Caki2 (cell line): ENCODE measurements at regions not wholly inside any gene's neighbourhood (a gene's known extent, or its start where the extent isn't known, plus 50 kb on each side); places are given as distances from the start of the nearest gene placed in this dataset.
"Not testable (repeated sequence)": the region's sequence is repeated elsewhere in the genome, so short reads cannot be mapped to it uniquely, and the experiment has no call there.

ENCODE experiments used
- DNase-seq: peaks from one replicate; pipeline ENCODE4 v3.0.0-alpha.2; 2015; ENCODE audit warnings: low read depth
- in situ Hi-C: cut with HindIII; loops from 2 replicates; pipeline ENCODE4 v1.10.0; 2016; ENCODE audit warnings: low sequenced_read_pairs, low pct_unique_long_range_greater_than_20kb, mixed read lengths

DNA sequence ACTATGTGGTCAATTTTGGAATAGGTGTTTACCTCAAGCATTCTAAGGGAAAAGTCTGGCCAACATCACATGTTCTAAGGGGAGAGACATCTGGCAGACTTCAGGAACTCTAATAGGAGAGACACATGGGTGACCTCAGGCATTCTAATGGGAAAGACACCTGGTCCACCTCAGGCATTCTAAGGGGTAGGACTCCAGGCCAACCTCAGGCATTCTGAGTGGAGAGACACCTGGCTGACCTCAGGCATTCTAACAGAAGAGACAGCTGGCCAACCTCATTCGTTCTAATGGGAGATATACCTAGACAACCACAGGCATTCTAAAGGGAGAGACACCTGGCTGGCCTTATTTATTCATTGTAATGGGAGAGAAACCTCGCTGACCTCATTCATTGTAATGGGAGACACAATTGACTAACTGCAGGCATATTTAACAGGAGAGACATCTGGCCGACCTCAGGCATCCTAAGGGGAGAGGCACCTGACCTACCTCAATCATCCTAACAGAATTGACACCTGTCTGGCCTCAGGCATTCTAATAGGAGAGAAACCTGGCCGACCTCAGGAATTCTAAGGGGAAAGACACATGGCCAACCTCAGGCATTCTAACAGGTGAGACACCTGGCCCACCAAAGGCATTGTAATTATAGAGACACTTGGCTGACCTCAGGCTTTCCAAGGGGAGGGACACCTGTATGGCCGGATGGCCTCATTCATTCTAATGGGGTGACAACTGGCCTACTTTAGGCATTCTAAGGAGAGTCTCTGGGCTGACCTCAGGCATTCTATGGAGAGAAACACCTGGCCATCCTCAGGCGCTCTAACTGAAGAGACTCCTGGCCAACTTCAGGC lies 1346.8 kb downstream of the UQCRFS1 start:
- DNase-seq, result no peak

DNA sequence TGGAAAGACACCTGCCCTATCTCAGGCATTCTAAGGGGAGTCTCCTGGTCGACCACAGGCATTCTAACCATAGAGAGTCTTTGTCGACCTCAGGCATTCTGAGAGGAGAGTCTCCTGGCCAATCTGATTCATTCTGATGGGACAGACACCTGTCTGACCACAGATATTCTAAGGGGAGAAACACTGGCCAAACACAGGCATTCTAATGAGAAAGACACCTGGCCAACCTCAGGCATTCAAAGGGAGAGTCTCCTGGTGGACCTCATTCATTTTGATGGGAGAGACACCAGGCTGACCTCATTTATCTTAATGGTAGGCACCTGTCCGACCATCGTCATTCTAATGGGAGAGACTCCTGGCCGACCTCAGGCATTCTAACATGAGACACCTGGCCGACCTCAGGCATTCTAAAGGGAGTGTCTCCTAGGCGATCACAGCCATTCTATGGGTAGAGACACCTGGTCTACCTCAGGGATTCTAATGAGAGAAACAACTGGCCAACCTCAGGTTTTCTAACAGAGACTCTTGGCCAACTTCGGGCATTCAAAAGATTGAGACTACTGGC lies 1351.5 kb downstream of the UQCRFS1 start:
- in situ Hi-C loops, result no loop called here
- DNase-seq, result no peak

More for the DNA sequence above, 1346.8 kb downstream of the UQCRFS1 start:
- in situ Hi-C loops, result no loop called here

DNA sequence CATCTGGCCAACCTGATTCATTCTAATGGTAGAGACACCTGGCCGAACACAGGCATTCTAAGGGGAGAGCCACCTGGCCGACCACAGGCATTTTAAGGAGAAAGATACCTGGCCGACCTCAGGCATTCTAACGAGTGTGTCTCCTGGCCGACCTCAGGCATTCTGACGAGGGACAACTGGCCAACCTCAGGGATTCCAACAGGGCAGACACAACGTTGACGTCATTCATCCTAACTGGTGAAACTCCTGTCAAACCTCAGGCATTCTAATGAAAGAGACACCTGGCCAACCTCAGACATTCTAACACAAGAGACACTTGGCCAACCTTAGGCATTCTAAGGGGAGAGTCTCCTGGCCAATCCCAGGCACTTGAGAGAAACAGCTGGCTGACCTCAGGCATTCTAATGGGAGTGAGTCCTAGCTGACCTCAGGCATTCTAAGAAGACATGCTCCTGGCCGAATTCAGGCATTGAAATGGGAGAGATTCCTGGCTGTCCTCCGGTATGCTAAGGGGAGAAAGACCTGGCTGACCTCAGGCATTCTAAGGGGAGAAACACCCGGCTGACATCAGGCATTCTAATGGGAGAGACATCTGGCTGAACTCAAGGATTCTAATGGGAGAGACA lies 1352.5 kb downstream of the UQCRFS1 start:
- no peak for DNase-seq
- in situ Hi-C loops, result no loop called here

DNA sequence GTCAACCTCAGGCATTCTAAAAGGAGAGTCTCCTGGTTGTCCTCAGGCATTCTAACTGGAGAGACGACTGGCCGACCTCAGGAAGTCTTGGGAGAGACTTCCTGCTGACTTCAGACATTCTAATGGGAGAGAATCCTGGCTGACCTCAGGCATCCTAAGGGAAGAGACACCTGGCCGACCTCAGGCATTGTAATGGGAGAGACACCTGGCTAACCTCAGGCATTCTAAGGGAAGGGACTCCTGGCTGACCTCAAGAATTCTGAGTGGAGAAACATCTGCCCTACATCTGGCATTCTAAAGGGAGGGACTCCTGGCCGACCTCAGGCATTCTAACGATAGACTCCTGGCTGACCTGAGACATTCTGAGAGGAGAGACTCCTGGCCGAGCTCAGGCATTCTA lies 1353.3 kb downstream of the UQCRFS1 start:
- in situ Hi-C loops, result no loop called here
- DNase-seq, result no peak

DNA sequence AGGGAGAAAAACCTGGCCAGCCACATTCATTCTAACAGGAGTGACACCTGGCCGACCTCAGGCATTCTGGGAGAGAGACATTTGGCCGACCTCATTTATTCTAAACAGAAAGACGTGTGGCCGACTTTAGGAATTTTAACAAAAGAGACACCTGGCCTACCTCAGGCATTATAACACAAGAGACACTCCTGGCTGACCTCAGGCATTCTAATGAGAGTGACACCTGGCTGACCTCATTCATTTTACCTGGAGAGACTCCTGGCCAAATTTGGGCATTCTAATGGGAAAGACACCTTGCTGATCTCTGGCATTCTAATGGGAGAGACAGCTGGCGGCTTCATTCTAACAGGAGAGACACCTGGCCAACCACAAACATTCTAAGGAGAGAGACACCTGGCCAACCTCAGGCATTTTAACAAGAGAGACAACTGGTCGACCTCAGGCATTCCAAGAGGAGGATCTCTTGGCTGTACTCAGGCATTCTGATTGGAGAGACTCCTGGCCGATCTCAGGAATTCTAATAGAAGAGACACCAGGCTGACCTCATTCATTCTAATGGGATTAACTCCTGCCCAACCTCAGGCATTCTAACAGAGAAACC lies 1353.9 kb downstream of the UQCRFS1 start:
- DNase-seq, result no peak
- in situ Hi-C loops, result no loop called here

DNA sequence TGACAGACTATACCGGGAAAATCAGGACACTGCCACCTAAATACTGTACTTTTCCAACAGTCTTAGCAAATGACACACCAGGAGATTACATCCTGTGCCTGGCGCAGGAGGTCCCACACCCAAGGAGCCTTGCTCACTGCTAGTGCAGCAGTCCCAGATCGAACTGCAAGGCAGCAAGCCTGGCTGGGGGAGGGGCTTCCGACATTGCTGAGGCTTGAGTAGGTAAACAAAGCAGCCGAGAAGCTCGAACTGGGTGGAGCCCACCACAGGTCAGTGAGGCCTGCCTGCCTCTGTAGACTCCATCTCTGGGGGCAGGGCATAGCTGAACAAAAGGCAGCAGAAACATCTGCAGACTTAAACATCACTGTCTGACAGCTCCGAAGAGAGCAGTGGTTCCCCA lies 1360.0 kb downstream of the UQCRFS1 start:
- DNase-seq, in situ Hi-C loops: not testable (repeated sequence)

DNA sequence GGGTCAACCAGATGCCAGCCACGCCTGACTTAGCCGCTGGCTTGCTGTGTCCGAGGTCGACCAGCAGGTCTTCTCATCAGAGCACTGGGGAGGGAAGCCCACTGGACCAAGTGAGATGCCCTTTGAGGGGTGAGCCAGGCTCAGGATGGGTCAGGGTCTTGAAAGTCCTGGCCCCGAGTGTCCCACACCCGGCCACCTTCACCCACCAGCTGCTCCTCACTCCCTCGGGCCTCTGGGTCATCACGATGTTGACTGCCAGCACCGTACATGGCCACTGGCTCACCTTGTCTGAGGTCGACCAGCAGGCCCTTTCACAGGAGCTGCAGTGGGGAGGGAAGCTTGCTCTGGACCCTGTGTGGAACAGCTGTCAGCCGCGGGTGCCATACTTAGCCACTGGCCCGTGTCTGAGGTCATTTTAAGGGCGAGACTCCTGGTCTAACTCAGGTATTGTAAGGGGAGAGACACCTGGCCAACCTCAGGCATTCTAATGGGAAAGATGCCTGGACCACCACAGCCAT lies 1361.3 kb downstream of the UQCRFS1 start:
- in situ Hi-C loops, result no loop called here
- DNase-seq, result no peak

DNA sequence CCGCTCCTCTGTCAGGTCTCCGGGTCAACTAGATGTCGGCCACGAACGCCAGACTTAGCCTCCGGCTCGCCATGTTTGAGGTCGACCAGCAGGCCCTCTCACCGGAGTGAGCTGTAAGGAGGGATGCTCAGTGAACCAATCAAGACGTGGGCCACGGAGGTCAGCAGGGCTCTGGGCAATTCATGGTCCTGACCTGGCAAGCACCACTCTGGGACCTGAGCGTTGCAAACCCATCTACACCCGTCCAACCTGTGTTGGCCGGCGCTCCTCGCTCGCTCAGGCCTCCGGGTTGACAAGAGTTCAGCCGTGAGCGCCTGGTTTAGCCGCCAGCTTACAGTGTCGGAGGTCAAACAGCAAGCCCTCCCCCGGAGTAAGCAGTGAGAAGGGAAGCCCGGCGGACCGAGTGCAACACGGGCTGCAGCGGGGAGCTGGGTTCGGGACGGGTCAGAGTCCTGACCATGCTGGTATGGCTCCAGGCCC lies 1361.9 kb downstream of the UQCRFS1 start:
- in situ Hi-C loops, result no loop called here
- DNase-seq, result no peak

DNA sequence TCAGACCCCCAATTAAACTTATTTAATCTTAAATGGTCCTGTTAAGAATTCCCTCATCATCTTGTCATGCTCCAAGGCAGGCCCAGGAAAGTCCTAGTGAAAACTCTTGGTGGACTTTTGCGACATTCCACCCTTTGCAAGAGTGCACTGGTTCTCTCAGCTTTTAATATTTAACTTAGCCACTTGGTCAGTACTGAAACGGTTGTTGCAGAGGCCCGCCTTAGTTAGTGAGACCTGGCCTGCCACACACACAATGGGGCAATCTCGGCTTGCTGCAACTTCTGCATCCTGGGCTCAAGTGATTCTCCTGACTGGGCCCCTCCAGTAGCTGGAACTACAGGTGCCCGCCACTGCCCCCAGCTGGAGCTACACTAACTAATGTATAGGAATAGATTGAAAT lies 1366.0 kb downstream of the UQCRFS1 start:
- DNase-seq, result no peak
- in situ Hi-C loops, result no loop called here

DNA sequence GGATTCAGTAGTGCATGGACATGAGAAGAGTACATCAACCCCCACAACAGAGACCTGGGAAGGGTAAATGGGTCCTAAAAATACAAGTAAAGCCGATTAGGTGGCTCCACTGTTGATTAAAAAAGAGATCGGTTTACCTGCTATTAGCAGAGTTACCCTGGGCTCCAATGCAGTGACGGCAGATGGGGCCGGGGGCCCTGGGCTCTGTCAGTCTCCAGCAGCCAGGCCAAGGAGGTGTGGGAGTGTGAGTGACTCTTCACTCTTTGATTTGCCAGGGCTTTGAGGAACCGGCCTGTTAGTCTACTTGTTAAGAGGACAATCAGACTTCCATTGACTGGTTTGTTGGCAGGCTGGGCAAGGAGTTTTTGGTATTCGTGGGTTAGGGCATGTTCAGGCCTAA lies 1368.7 kb downstream of the UQCRFS1 start:
- in situ Hi-C loops, result no loop called here
- no peak for DNase-seq

DNA sequence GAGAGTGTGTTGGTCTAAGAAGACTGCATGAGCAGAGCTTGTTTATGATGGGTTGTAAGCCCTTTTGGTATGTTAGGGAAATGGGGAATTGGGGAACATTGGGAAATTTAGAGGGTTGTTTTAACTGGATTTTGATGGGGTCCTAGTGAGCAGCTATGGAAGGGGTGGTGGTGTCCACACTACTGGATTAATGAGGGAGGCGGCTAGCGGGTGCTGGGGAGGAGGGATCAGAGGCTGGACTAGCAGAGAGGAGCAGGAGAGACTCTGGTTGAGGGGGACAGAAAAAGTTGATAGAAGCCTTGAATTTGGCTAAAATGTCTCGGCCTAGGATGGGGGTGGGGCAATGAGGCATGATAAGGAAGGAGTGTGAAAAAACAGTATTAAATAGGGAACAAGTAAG lies 1369.1 kb downstream of the UQCRFS1 start:
- in situ Hi-C loops, result no loop called here
- DNase-seq, result no peak

DNA sequence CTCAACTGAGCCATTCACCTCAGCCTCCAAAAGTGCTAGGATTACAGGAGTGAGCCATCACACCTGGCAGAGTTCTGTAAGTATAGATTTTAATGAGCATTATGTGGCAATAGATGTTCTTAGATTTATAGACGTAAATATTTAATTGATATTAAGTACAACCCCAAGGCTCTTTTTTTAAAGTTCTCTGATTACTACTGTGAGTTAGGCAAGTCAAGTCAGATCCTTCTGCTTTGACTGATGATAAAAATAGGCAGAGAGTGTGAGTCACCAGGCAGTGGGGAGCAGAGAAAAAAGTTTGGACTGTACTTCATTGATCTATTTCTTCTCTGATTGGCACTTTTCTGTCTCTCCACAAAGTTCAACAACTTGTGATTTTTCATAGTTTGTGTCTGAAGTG lies 1379.9 kb downstream of the UQCRFS1 start:
- DNase-seq, result no peak
- in situ Hi-C loops, result no loop called here

DNA sequence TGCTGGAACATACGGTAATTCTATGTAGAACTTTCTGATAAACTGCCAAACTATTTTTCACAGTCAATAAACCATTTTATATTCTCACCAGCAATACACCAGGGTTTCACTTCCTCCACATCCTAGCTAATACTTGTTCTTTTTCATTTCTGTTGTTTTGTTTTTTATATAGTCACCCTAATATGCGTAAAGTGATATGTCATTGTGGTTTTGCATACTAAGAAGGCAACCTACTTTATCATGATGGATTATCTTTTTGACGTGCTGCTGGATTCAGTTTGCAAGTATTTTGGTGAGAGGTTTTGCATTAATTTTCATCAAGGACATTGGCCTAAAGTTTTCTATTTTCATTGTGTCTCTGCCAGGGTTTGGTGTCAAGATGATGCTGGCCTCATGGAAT lies 1384.1 kb downstream of the UQCRFS1 start:
- DNase-seq, result no peak
- in situ Hi-C loops, result no loop called here

DNA sequence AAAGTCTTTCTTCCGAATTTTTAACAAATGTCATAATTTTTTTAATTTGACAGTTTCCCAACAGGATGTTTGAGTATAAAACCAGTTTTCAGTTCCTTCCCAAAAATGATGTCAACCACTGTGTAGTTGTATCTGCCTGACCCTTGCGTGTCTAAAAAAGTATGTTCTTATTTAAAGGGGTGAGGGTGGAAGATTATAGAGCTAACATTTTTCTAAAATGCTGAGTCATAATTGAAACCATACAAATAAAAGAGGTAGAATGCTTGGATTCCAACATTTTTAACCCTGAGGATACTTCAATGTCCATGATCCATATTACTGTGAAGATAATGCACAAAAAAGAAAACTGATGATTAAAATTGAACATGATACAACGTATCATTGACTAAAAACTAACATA lies 1388.8 kb downstream of the UQCRFS1 start:
- DNase-seq, result no peak
- in situ Hi-C loops, result no loop called here

DNA sequence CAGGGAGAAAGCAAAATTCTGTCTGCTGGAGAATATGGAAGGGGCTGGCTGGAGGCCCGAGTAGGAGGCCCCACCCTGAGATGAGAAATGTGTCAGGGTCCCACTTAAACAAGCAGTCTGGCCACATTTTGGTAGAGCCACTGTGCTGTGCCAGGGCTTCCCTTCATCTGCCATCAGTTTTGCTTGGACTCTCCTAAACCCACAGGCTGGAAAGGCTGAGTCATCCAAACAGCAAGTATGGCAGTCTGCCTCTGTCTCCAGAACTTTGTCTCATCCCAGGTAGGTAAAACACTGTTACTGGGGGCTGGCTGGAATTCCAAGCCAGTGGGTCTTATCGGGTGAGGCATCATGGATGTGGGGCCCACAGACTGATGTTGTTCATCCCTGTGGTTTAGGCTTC lies 1390.6 kb downstream of the UQCRFS1 start:
- no peak for DNase-seq
- in situ Hi-C loops, result no loop called here

DNA sequence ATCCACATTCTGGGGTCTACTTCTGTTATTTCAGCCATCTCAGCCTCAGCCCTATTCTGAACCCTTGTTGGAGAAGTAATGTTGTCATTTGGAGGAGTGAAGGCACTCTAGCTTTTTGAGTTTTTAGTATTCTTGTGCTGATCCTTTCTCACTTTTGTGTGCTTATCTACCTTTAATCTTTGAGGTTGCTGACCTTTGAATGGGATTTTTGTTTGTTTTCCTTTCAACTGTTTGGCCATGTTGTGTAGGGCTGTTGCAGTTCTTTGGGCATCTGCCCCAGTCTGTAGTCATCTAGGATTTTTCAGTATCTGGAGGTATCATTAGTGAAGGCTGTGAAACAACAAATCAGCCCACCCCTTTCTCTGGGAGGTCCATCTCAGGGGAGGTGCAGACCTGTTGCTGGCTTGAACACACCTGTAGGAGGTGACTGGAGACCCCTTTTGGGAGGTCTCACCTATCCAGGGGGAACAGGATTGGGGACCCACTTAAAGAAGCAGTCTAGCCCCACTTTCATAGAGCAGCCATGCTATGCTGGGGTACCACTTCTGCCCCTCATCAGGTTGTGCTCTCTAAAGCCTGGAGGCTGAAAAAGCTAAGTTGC lies 1391.4 kb downstream of the UQCRFS1 start:
- in situ Hi-C loops, result no loop called here
- DNase-seq, result no peak

DNA sequence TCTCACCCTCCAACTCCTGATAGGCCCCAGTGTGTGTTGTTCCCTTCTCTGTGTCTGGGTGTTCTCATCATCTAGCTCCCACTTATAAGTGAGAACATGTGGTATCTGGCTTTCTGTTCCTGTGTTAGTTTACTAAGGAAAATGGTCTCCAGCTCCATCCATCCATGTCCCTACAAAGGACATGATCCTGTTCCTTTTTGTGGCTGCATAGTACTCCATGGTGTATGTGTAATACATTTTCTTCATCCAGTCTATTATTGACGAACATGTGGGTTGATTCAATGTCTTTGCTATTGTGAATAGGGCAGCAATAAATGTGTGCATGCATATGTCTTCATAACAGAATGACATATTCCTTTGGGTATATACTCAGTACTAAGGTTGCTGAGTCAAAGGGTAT lies 1397.0 kb downstream of the UQCRFS1 start:
- DNase-seq, result no peak
- in situ Hi-C loops, result no loop called here

DNA sequence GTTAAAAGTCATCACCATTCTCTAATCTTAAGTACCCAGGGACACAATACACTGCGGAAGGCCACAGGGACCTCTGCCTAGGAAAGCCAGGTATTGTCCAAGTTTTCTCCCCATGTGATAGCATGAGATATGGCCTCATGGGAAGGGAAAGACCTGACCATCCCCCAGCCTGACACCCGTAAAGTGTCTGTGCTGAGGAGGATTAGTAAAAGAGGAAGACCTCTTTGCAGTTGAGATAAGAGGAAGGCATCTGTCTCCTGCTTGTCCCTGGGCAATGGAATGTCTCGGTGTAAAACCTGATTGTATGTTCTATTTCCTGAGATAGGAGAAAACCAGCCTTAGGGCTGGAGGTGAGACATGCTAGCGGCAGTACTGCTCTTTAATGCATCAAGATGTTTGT lies 1398.1 kb downstream of the UQCRFS1 start:
- in situ Hi-C loops, DNase-seq: not testable (repeated sequence)
